WTC11 (cell line): ENCODE measurements at regions not wholly inside any gene's neighbourhood (a gene's known extent, or its start where the extent isn't known, plus 50 kb on each side); places are given as distances from the start of the nearest gene placed in this dataset.

Experiments
- ATAC-seq: fragments of 200-7000 bp; cut with Tn5 transposase; 2 replicates; pipeline ENCODE4 v1.10.0; 2021; ENCODE audit warnings: mild to moderate bottlenecking, moderate library complexity
- CTCF ChIA-PET: fragments of 300-600 bp; sonication (Branson Sonifier 250); formaldehyde crosslinking; loops from one replicate; lab custom pipeline; 2021; ENCODE audit warnings: antibody characterized with exemption; lab: Charles Lee
- POLR2A ChIA-PET: fragments of 350-600 bp; sonication (Branson Sonifier 250); formaldehyde crosslinking; loops from one replicate; lab custom pipeline; 2021; ENCODE audit warnings: antibody characterized with exemption; lab: Charles Lee
- DNase-seq: peaks from one replicate; pipeline ENCODE4 v3.0.0; 2021; ENCODE audit warnings: low spot score
- H3K27ac Mint-ChIP-seq: 2 replicates; pipeline ENCODE4 v1.8.0; 2021; ENCODE audit warnings: mixed read lengths
- H3K27me3 Mint-ChIP-seq: 2 replicates; pipeline ENCODE4 v1.8.0; 2021; ENCODE audit warnings: low read depth, mild to moderate bottlenecking, moderate library complexity, mixed read lengths
- H3K36me3 Mint-ChIP-seq: 2 replicates; pipeline ENCODE4 v1.8.0; 2021; ENCODE audit warnings: mixed read lengths
- H3K4me1 Mint-ChIP-seq: 2 replicates; pipeline ENCODE4 v1.8.0; 2022; ENCODE audit warnings: mixed read lengths
- H3K4me3 Mint-ChIP-seq: 2 replicates; pipeline ENCODE4 v1.8.0; 2021; ENCODE audit warnings: mild to moderate bottlenecking, moderate library complexity, mixed read lengths
- H3K9me3 Mint-ChIP-seq: 2 replicates; pipeline ENCODE4 v1.8.0; 2021; ENCODE audit warnings: mixed read lengths
- AR ChIP-seq: fragments of 250-450 bp; sonication (Bioruptor Pico); IDR thresholded peaks from 2 replicates; pipeline ENCODE4 v1.9.0; 2021; ENCODE audit warnings: mild to moderate bottlenecking
- ATF3 ChIP-seq: sonication (generic); formaldehyde crosslinking; conservative IDR thresholded peaks from 2 replicates; pipeline ENCODE4 v1.8.1; 2022; ENCODE audit warnings: mild to moderate bottlenecking, missing genetic modification reagents
- ERG ChIP-seq: fragments of 250-450 bp; sonication (Bioruptor Pico); IDR thresholded peaks from 2 replicates; pipeline ENCODE4 v1.8.0; 2021; ENCODE audit warnings: mild to moderate bottlenecking
- GABPB1 ChIP-seq: sonication (generic); formaldehyde crosslinking; IDR thresholded peaks from 2 replicates; pipeline ENCODE4 v1.8.1; 2023; ENCODE audit warnings: mild to moderate bottlenecking, missing genetic modification reagents
- HMGXB4 ChIP-seq: sonication (generic); formaldehyde crosslinking; IDR thresholded peaks from 2 replicates; pipeline ENCODE4 v1.8.1; 2023; ENCODE audit warnings: mild to moderate bottlenecking, moderate library complexity, missing genetic modification reagents
- KAT7 ChIP-seq: sonication (generic); formaldehyde crosslinking; IDR thresholded peaks from 2 replicates; pipeline ENCODE4 v1.8.1; 2023; ENCODE audit warnings: missing genetic modification reagents, mild to moderate bottlenecking, borderline replicate concordance
- NFATC4 ChIP-seq: fragments of 250-450 bp; sonication (Bioruptor Pico); IDR thresholded peaks from 2 replicates; pipeline ENCODE4 v1.9.0; 2021; ENCODE audit warnings: mild to moderate bottlenecking
- PRRX2 ChIP-seq: fragments of 250-450 bp; sonication (Bioruptor Pico); IDR thresholded peaks from 2 replicates; pipeline ENCODE4 v1.8.0; 2021; ENCODE audit warnings: mild to moderate bottlenecking
- RELA ChIP-seq: sonication (generic); formaldehyde crosslinking; IDR thresholded peaks from 2 replicates; pipeline ENCODE4 v1.8.1; 2022; ENCODE audit warnings: missing genetic modification reagents, mild to moderate bottlenecking, borderline replicate concordance
- SMAD4 ChIP-seq: sonication (generic); formaldehyde crosslinking; IDR thresholded peaks from 2 replicates; pipeline ENCODE4 v1.8.0; 2022; ENCODE audit warnings: mild to moderate bottlenecking, missing genetic modification reagents
- SP1 ChIP-seq: sonication (generic); formaldehyde crosslinking; conservative IDR thresholded peaks from 2 replicates; pipeline ENCODE4 v1.8.1; 2022; ENCODE audit warnings: missing genetic modification reagents
- STAT6 ChIP-seq: sonication (generic); formaldehyde crosslinking; conservative IDR thresholded peaks from 2 replicates; pipeline ENCODE4 v1.8.1; 2023; ENCODE audit warnings: mild to moderate bottlenecking, low read depth, missing genetic modification reagents, moderate library complexity
- ZMAT4 ChIP-seq: fragments of 250-450 bp; sonication (Bioruptor Pico); IDR thresholded peaks from 2 replicates; pipeline ENCODE4 v1.9.0; 2021; ENCODE audit warnings: mild to moderate bottlenecking
- ZNF121 ChIP-seq: sonication (generic); formaldehyde crosslinking; IDR thresholded peaks from 2 replicates; pipeline ENCODE4 v1.8.0; 2023; ENCODE audit warnings: missing genetic modification reagents
- ZNF219 ChIP-seq: sonication (generic); formaldehyde crosslinking; IDR thresholded peaks from 2 replicates; pipeline ENCODE4 v1.8.0; 2023; ENCODE audit warnings: missing genetic modification reagents, mild to moderate bottlenecking, borderline replicate concordance
- ZNF281 ChIP-seq: sonication (generic); formaldehyde crosslinking; IDR thresholded peaks from 2 replicates; pipeline ENCODE4 v1.8.0; 2023; ENCODE audit warnings: mild to moderate bottlenecking, missing genetic modification reagents

GRCh38 chr2:167860082-167860481 lies 387.3 kb downstream of the STK39 start:
- peaks cover 27% of the 10 kb centered on the region for H3K36me3 Mint-ChIP-seq
- H3K4me3 Mint-ChIP-seq: no peak overlapping the region
- CTCF ChIA-PET: interaction anchor here (3.0 kb wide), 1 partner anchor 259 kb away, joined by 15 read pairs; no protein-coding TSS in a partner anchor
- H3K4me1 Mint-ChIP-seq: peaks cover 56% of the 10 kb centered on the region
- POLR2A ChIA-PET: no interaction called here
- H3K27ac Mint-ChIP-seq: peak overlapping the region; percentile 69
- no peak for DNase-seq
- TF ChIP-seq HMGXB4 (CRISPR knock-in tag) (no peak), ZNF121 (CRISPR knock-in tag) (no peak), ZMAT4 (no peak), RELA (no peak), KAT7 (CRISPR knock-in tag) (no peak), ZNF281 (CRISPR knock-in tag) (no peak), SP1 (CRISPR knock-in tag) (no peak), ATF3 (CRISPR knock-in tag) (no peak)
- peaks cover 25% of the 10 kb centered on the region for H3K9me3 Mint-ChIP-seq
- ATAC-seq: no peak
- no peaks in the 10 kb centered on the region for H3K27me3 Mint-ChIP-seq

GRCh38 chr2:167859676-167860075 lies 387.7 kb downstream of the STK39 start:
- H3K4me3 Mint-ChIP-seq: no peak overlapping the region

GRCh38 chr2:167858086-167858485 lies 389.3 kb downstream of the STK39 start:
- no peak for DNase-seq
- Mint-ChIP-seq H3K9me3 (peaks cover 15% of the 10 kb centered on the region), H3K27ac (no peak overlapping the region), H3K27me3 (no peaks in the 10 kb centered on the region), H3K4me3 (no peak overlapping the region), H3K4me1 (peaks cover 50% of the 10 kb centered on the region), H3K36me3 (peaks cover 13% of the 10 kb centered on the region)
- ChIA-PET POLR2A (no interaction called here), CTCF (no interaction called here)
- no peak for ATAC-seq
- no peak for TF ChIP-seq STAT6 (CRISPR knock-in tag)
- TF ChIP-seq ZNF219 (CRISPR knock-in tag): no peak
- no peak for TF ChIP-seq ZNF121 (CRISPR knock-in tag)
- no peak for TF ChIP-seq PRRX2 (CRISPR knock-in tag)
- no peak for TF ChIP-seq GABPB1 (CRISPR knock-in tag)
- TF ChIP-seq SMAD4 (CRISPR knock-in tag): no peak
- TF ChIP-seq AR (CRISPR knock-in tag): no peak
- TF ChIP-seq KAT7 (CRISPR knock-in tag): no peak
- TF ChIP-seq ERG: no peak

More at GRCh38 chr2:167859676-167860075, 387.7 kb downstream of the STK39 start:
- no peak for TF ChIP-seq NFATC4 (CRISPR knock-in tag)
- no peak for ATAC-seq
- Mint-ChIP-seq H3K27ac (no peak overlapping the region), H3K27me3 (no peaks in the 10 kb centered on the region), H3K4me1 (peaks cover 56% of the 10 kb centered on the region), H3K9me3 (peaks cover 22% of the 10 kb centered on the region), H3K36me3 (peaks cover 24% of the 10 kb centered on the region)
- ChIA-PET POLR2A (no interaction called here), CTCF (interaction anchor here (3.0 kb wide), 1 partner anchor 259 kb away, joined by 15 read pairs; no protein-coding TSS in a partner anchor)
- DNase-seq: no peak
